ENCODE measurements at regions not wholly inside any gene's neighbourhood (a gene's known extent, or its start where the extent isn't known, plus 50 kb on each side); places are given as distances from the start of the nearest gene placed in this dataset.

- Histone ChIP-seq H3K4me2 (no peak overlapping the region), H3K27me3 (ENCODE audit: insufficient read depth) (no peaks in the 10 kb centered on the region), H3K9me3 (no peaks in the 10 kb centered on the region), H3K4me1 (ENCODE audit: control insufficient read depth in 1 of 2, insufficient read depth in 2 of 2, low read depth in 1 of 2, low read length in 1 of 2) (no peaks in the 10 kb centered on the region), H3K36me3 (replicated peaks in 1 of 2; ENCODE audit: control insufficient read depth in 1 of 2, insufficient read depth in 2 of 2, low read length in 1 of 2) (no peaks in the 10 kb centered on the region), H2AFZ (ENCODE audit: low read depth) (no peak overlapping the region), H3K79me2 (ENCODE audit: insufficient read depth) (no peaks in the 10 kb centered on the region), H4K20me1 (ENCODE audit: insufficient read depth) (no peaks in the 10 kb centered on the region), H3K9me2 (no peaks in the 10 kb centered on the region), H3F3A (replicated peaks; ENCODE audit: insufficient read depth) (no peaks in the 10 kb centered on the region), H3K4me3 (ENCODE audit: low read depth in 2 of 2, low read length in 1 of 2) (no peak overlapping the region), H3K9ac (no peak overlapping the region), H3K27ac (ENCODE audit: low read depth in 2 of 2, low read length in 1 of 2) (no peak overlapping the region)
- TF ChIP-seq ZBTB33 (IDR thresholded peaks at IDR 0.05; ENCODE audit: borderline replicate concordance, low read depth) (no peak), FOXJ3 (CRISPR knock-in tag; IDR thresholded peaks at IDR 0.05) (no peak), SIN3A (IDR thresholded peaks at IDR 0.05; ENCODE audit: borderline replicate concordance, low read depth, low read length) (no peak), RFX5 (IDR thresholded peaks at IDR 0.05; ENCODE audit: low read length) (no peak), USF1 (IDR thresholded peaks at IDR 0.05; ENCODE audit: borderline replicate concordance, low read depth) (no peak), MEF2A (IDR thresholded peaks at IDR 0.05; ENCODE audit: borderline replicate concordance, low read depth) (no peak), JUND (IDR thresholded peaks at IDR 0.05) (no peak), NRF1 (IDR thresholded peaks at IDR 0.05; ENCODE audit: low read depth, low read length) (no peak), FOXM1 (IDR thresholded peaks at IDR 0.05; ENCODE audit: low read depth) (no peak), RAD21 (IDR thresholded peaks at IDR 0.05; ENCODE audit: low read length) (no peak), GABPA (IDR thresholded peaks at IDR 0.05; ENCODE audit: low read depth) (no peak), MXI1 (IDR thresholded peaks at IDR 0.05; ENCODE audit: low read depth, low read length) (no peak), IRF3 (IDR thresholded peaks at IDR 0.05; ENCODE audit: low read depth, low read length) (no peak), ELF1 (IDR thresholded peaks at IDR 0.05) (no peak), EZH2phosphoT487 (IDR thresholded peaks at IDR 0.05; ENCODE audit: borderline replicate concordance, low read depth) (no peak), RXRA (IDR thresholded peaks at IDR 0.05; ENCODE audit: borderline replicate concordance, low read depth) (no peak), TAF1 (IDR thresholded peaks at IDR 0.05; ENCODE audit: borderline replicate concordance, low read depth, low read length) (no peak), CTCF (IDR thresholded peaks at IDR 0.05) (no peak), EP300 (IDR thresholded peaks at IDR 0.05; ENCODE audit: borderline replicate concordance in 1 of 2, low read depth in 1 of 2, low read length in 1 of 2) (no peak)
- DNase-seq = no peak
- ChIA-PET POLR2A (no interaction called here), CTCF (no interaction called here)
- WGBS (ENCODE audit: low lambda C conversion rate) = 82% methylated on average over 6 of the region's 6 CpGs
Observed at GRCh38 chr4:123667496-123667895, 270.9 kb downstream of the SPRY1 start.

Data from SK-N-SH (cell line).